ENCODE measurements at regions not wholly inside any gene's neighbourhood (a gene's known extent, or its start where the extent isn't known, plus 50 kb on each side); places are given as distances from the start of the nearest gene placed in this dataset.

GRCh38 chr9:89718651-89719050 is 113.8 kb downstream of the GADD45G start:
- Histone ChIP-seq H3K4me1 (ENCODE audit: low read depth) (no peaks in the 10 kb centered on the region), H3K4me3 (no peak overlapping the region), H3K27me3 (no peaks in the 10 kb centered on the region), H3K27ac (peak overlapping the region; percentile 27), H3K36me3 (no peaks in the 10 kb centered on the region), H3K9me3 (ENCODE audit: low read depth) (no peaks in the 10 kb centered on the region)
- TF ChIP-seq CTCF (IDR thresholded peaks at IDR 0.05; ENCODE audit: low read depth, low read length) = no peak
- DNase-seq (ENCODE audit: low read depth in 1 of 2, low spot score in 1 of 2) = no peak

DNA sequence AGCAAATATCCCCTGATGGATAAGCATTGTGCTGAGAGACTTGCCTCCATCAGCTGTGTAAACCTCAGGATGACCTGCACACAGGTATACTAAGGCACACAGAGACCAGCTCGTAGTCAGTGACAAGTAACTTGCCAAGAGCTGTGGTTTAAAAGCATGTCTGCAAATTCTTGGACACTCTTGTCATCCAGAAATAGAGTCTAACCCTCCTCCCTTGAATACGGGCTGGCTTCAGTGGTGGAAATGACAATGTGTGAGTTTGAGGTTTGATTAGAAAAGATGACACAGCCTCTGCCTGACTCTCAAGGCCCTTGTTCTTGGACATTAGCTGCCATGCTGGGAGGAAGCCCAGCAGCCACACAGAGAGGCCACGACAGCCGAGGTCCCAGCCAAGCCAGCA is 114.4 kb downstream of the GADD45G start:
- Histone ChIP-seq H3K4me3 (no peak overlapping the region), H3K27ac (peak overlapping the region; percentile 27), H3K9me3 (ENCODE audit: low read depth) (no peaks in the 10 kb centered on the region), H3K36me3 (no peaks in the 10 kb centered on the region), H3K27me3 (no peaks in the 10 kb centered on the region), H3K4me1 (ENCODE audit: low read depth) (no peaks in the 10 kb centered on the region)
- no peak for DNase-seq (ENCODE audit: low read depth in 1 of 2, low spot score in 1 of 2)
- TF ChIP-seq CTCF (IDR thresholded peaks at IDR 0.05; ENCODE audit: low read depth, low read length) = no peak

DNA sequence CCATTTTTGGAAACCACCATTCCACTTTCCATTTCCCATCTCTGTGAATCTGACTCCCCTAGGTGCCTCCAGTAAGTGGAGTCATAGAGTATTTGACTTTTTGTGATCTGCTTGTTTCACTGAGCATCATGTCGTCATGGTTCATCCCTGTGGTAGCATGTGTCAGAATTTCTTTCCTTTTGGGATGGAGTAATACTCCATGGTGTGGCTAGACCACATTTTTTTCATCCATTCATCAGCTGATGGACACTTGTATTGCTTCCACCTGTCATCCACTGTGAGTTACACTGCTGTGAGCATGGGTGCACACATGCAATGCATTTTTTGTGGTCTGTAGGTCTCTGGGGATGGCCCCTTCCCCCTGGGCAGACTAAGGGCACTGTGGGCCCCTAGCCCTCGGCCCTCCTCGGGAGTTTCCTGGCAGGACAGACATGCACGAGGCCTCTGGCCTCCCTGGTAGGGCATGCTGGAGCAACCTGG is 115.9 kb downstream of the GADD45G start:
- no peak for DNase-seq (ENCODE audit: low read depth in 1 of 2, low spot score in 1 of 2)
- no peaks in the 10 kb centered on the region for H3K27me3 ChIP-seq
- H3K27ac ChIP-seq = no peak overlapping the region
- H3K4me3 ChIP-seq = no peak overlapping the region
- H3K9me3 ChIP-seq (ENCODE audit: low read depth) = no peaks in the 10 kb centered on the region
- H3K4me1 ChIP-seq (ENCODE audit: low read depth) = no peaks in the 10 kb centered on the region
- H3K36me3 ChIP-seq = no peaks in the 10 kb centered on the region
- no peak for TF ChIP-seq CTCF (IDR thresholded peaks at IDR 0.05; ENCODE audit: low read depth, low read length)

DNA sequence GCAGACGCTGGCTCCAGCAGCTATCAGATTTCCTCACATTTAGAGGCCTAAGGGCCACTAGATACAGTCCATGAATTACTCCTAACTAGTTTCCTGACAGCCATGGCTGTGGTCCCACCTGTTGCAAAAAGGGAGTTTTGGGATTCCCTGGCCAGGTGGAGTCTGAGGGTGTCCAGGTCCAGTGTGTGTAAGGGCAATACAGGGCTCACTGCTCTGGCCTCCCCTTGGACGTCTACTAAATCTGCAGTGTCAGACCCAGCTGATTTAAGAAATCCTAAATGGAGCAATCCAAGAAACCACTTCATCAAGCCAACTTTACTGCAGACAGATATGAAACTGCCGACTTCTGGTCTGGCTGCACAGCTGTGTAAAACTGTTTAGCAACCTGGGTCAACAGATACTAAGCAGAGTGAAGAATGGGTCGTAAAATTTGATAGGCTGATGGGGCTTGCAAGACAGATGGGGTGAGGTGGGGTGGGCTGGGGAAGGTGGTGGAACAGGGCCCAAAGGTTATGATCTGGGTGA is 116.4 kb downstream of the GADD45G start:
- Histone ChIP-seq H3K9me3 (ENCODE audit: low read depth) (no peaks in the 10 kb centered on the region), H3K4me3 (no peak overlapping the region), H3K36me3 (no peaks in the 10 kb centered on the region), H3K27ac (no peak overlapping the region), H3K27me3 (no peaks in the 10 kb centered on the region), H3K4me1 (ENCODE audit: low read depth) (no peaks in the 10 kb centered on the region)
- no peak for TF ChIP-seq CTCF (IDR thresholded peaks at IDR 0.05; ENCODE audit: low read depth, low read length)
- DNase-seq (ENCODE audit: low read depth in 1 of 2, low spot score in 1 of 2) = no peak

DNA sequence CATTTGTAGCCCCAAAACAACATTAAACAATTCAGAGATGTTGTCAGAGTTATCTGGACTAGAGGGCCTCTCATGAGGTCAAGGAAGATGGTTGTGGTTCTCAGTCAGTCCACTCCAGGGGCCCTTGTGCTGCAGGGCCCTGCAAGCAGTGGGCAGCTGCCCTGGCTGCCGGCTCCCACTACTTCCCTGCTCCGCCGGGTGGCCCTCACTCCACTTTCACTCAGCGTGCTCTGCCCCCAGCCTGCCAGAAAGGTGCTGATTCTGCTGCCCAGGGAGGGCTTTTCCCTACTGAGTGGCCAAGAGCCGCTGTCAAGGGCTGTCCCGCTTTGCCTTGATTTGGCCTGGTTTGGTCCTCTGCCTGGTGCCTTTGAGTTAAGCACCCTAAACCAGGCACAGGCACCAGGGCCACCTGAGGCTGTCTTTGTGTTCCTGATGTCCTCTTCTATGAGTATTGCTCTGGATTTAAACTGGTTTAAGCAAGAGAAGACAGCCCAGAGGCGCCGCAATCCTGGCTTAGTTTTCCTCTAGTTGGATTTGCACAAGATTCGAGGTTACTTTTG is 117.2 kb downstream of the GADD45G start:
- no peaks in the 10 kb centered on the region for H3K36me3 ChIP-seq
- no peaks in the 10 kb centered on the region for H3K27me3 ChIP-seq
- no peak for DNase-seq (ENCODE audit: low read depth in 1 of 2, low spot score in 1 of 2)
- no peak for TF ChIP-seq CTCF (IDR thresholded peaks at IDR 0.05; ENCODE audit: low read depth, low read length)
- H3K27ac ChIP-seq = no peak overlapping the region
- H3K4me1 ChIP-seq (ENCODE audit: low read depth) = no peaks in the 10 kb centered on the region
- no peaks in the 10 kb centered on the region for H3K9me3 ChIP-seq (ENCODE audit: low read depth)
- no peak overlapping the region for H3K4me3 ChIP-seq

All from cardiac muscle cell (in vitro differentiated cells and primary cell).